Middle frontal gyrus (tissue), 1 donor: ENCODE measurements at regions not wholly inside any gene's neighbourhood (a gene's known extent, or its start where the extent isn't known, plus 50 kb on each side); places are given as distances from the start of the nearest gene placed in this dataset.

Experiments
- DNase-seq: peaks from one replicate; pipeline ENCODE4 v3.0.0-alpha.2; 2015; ENCODE audit warnings: low spot score; ENCODE audit errors: extremely low spot score

GRCh38 chr1:218575079-218575478, 229.9 kb downstream of the TGFB2 start:
- no peak for DNase-seq

- DNase-seq: no peak
Observed at GRCh38 chr1:218575856-218576255, 230.7 kb downstream of the TGFB2 start.

GRCh38 chr1:218582646-218583045, 237.5 kb downstream of the TGFB2 start:
- no peak for DNase-seq

GRCh38 chr1:218584418-218585155, 239.5 kb downstream of the TGFB2 start:
- DNase-seq: no peak

GRCh38 chr1:218585511-218586184, 240.5 kb downstream of the TGFB2 start:
- no peak for DNase-seq

GRCh38 chr1:218587900-218588299, 242.8 kb downstream of the TGFB2 start:
- no peak for DNase-seq

- no peak for DNase-seq
Observed at GRCh38 chr1:218588540-218589172, 243.5 kb downstream of the TGFB2 start.

- no peak for DNase-seq
Observed at GRCh38 chr1:218589487-218589886, 244.4 kb downstream of the TGFB2 start.

GRCh38 chr1:218591966-218592365, 246.8 kb downstream of the TGFB2 start:
- no peak for DNase-seq

- no peak for DNase-seq
Observed at GRCh38 chr1:218592688-218593087, 247.6 kb downstream of the TGFB2 start.

GRCh38 chr1:218600968-218601367, 255.8 kb downstream of the TGFB2 start:
- no peak for DNase-seq

- DNase-seq: no peak
Observed at GRCh38 chr1:218604217-218604616, 259.1 kb downstream of the TGFB2 start.

GRCh38 chr1:218611916-218612585, 266.9 kb downstream of the TGFB2 start:
- no peak for DNase-seq

- DNase-seq: no peak
Observed at GRCh38 chr1:218613105-218613504, 268.0 kb downstream of the TGFB2 start.

GRCh38 chr1:218614031-218614430, 268.9 kb downstream of the TGFB2 start:
- no peak for DNase-seq

- no peak for DNase-seq
Observed at GRCh38 chr1:218616681-218617080, 271.5 kb downstream of the TGFB2 start.

- DNase-seq: no peak
Observed at GRCh38 chr1:218617986-218618385, 272.9 kb downstream of the TGFB2 start.

GRCh38 chr1:218620956-218621355, 275.8 kb downstream of the TGFB2 start:
- no peak for DNase-seq

GRCh38 chr1:218624052-218624451, 278.9 kb downstream of the TGFB2 start:
- no peak for DNase-seq

GRCh38 chr1:218625393-218625792, 280.3 kb downstream of the TGFB2 start:
- no peak for DNase-seq

- DNase-seq: no peak
Observed at GRCh38 chr1:218633238-218633988, 288.3 kb downstream of the TGFB2 start.
